Nephron (organoid): ENCODE measurements at regions not wholly inside any gene's neighbourhood (a gene's known extent, or its start where the extent isn't known, plus 50 kb on each side); places are given as distances from the start of the nearest gene placed in this dataset.

Experiments
- H3K27ac Mint-ChIP-seq, 3 experiments: 2 replicates each; pipeline ENCODE4 v1.8.0; 2020; ENCODE audit warnings: mixed read lengths in 3 of 3, mild to moderate bottlenecking in 2 of 3, moderate library complexity in 1 of 3
- H3K27me3 Mint-ChIP-seq: 2 replicates; pipeline ENCODE4 v1.8.0; 2021; ENCODE audit warnings: low read depth, mild to moderate bottlenecking, moderate library complexity, mixed read lengths
- H3K36me3 Mint-ChIP-seq: 2 replicates; pipeline ENCODE4 v1.8.0; 2020; ENCODE audit warnings: low read depth, mixed read lengths
- H3K4me1 Mint-ChIP-seq: 2 replicates; pipeline ENCODE4 v1.8.0; 2020; ENCODE audit warnings: mixed read lengths
- H3K4me3 Mint-ChIP-seq, 3 experiments: 2 replicates each; pipeline ENCODE4 v1.8.0; 2020; ENCODE audit warnings: mild to moderate bottlenecking in 3 of 3, mixed read lengths in 3 of 3, moderate library complexity in 2 of 3
- H3K9me3 Mint-ChIP-seq: 2 replicates; pipeline ENCODE4 v1.8.0; 2020; ENCODE audit warnings: mixed read lengths
- TF ChIP-seq, protein P1 (sequence below), 3 experiments: fragments of 200-600 bp; sonication (generic); IDR thresholded peaks; one replicate each; pipeline ENCODE4 v1.5.0; 2021; ENCODE audit warnings: antibody characterized with exemption in 3 of 3; ENCODE audit not compliant: unreplicated experiment in 3 of 3

DNA sequence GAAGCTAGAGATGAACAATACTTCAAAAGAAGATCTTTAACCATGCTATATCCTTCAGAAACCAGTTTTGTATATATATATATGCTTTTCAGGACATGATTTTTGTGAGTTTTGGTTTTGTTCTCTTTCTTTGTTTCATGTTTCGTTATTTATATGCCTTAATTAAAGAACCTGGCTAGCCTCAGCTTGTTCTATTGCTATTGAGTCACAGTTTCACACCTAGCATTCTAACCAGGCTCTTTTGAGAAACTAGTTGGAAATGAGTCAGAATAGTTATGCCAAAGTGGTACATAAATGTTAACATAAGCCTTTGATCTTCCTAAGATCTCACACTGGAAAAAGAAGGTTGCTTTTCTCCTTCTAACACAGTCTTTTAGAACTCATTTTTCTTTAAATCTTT, 1925.2 kb downstream of the OLFM4 start:
- no peaks in the 10 kb centered on the region for H3K27me3 Mint-ChIP-seq
- H3K4me3 Mint-ChIP-seq, result no peak overlapping the region
- H3K9me3 Mint-ChIP-seq, result no peaks in the 10 kb centered on the region
- H3K27ac Mint-ChIP-seq, result no peak overlapping the region
- TF ChIP-seq, protein P1, sequence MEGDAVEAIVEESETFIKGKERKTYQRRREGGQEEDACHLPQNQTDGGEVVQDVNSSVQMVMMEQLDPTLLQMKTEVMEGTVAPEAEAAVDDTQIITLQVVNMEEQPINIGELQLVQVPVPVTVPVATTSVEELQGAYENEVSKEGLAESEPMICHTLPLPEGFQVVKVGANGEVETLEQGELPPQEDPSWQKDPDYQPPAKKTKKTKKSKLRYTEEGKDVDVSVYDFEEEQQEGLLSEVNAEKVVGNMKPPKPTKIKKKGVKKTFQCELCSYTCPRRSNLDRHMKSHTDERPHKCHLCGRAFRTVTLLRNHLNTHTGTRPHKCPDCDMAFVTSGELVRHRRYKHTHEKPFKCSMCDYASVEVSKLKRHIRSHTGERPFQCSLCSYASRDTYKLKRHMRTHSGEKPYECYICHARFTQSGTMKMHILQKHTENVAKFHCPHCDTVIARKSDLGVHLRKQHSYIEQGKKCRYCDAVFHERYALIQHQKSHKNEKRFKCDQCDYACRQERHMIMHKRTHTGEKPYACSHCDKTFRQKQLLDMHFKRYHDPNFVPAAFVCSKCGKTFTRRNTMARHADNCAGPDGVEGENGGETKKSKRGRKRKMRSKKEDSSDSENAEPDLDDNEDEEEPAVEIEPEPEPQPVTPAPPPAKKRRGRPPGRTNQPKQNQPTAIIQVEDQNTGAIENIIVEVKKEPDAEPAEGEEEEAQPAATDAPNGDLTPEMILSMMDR (IDR thresholded peaks at IDR 0.05; ENCODE audit: unreplicated experiment in 3 of 3), result no peak
- no peaks in the 10 kb centered on the region for H3K4me1 Mint-ChIP-seq
- no peaks in the 10 kb centered on the region for H3K36me3 Mint-ChIP-seq

DNA sequence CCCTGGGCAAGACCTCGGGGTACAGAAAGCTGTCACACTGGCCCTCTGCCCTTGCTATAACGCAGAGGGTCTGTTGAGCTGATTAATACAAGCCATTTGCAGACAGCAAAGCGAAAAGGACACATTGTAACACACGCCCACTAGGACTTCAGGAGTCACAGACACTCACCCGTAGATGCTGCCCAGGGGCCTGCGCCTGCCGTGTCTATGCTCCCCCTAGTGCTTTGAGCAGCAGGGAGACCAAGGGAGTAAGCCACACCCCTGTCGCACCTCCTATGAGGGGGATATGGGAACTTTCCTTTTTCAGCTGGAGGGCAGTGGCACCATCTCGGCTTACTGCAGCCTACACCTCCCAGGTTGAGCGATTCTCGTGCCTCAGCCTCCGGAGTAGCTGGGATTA, 1930.2 kb downstream of the OLFM4 start:
- Mint-ChIP-seq H3K4me3 (no peak overlapping the region), H3K9me3 (peaks cover 15% of the 10 kb centered on the region), H3K27ac (no peak overlapping the region), H3K36me3 (no peaks in the 10 kb centered on the region), H3K27me3 (peaks cover 3% of the 10 kb centered on the region), H3K4me1 (no peaks in the 10 kb centered on the region)
- TF ChIP-seq, protein P1 (IDR thresholded peaks at IDR 0.05; ENCODE audit: unreplicated experiment in 3 of 3), result no peak

DNA sequence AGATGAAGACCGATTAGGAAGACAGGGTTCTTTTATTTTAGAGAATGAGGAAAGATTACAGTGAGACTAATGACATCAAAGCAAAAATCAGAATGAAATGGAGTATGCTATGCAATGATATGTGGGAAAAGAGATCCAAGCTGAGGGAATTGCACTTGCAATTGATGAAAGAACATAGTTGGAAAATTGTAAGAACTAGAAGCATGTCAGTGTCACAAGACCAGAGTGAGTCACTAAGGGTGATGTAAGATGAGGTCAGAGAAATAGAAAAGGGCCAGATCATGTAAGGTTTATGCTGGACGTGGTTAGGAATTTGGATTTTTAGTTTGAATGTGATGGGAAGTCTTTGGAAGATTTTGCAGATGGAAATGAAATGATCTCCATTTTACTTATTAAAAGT, 1937.3 kb downstream of the OLFM4 start:
- Mint-ChIP-seq H3K36me3 (no peaks in the 10 kb centered on the region), H3K27me3 (peaks cover under 1% of the 10 kb centered on the region), H3K9me3 (peaks cover 6% of the 10 kb centered on the region), H3K27ac (no peak overlapping the region), H3K4me3 (no peak overlapping the region), H3K4me1 (no peaks in the 10 kb centered on the region)
- TF ChIP-seq, protein P1 (IDR thresholded peaks at IDR 0.05; ENCODE audit: unreplicated experiment in 3 of 3), result no peak

DNA sequence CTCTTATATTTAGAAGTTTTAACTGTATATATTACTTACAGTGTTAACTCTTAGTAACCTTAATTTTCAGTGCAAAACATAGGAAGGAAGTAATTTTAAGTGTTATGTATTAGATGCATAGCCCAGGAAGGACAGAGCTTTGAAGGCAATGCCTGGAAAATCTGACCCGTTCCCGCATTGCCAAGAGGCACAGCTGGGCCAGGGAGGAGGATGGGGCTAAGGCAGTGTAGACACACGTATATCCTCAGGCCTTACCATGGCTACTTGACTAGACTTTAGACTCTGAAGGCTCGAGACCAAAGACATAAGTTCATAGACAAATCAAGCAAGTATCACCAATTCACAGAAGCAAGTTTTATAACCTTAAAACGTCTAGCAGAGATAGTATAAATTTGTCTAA, 1944.2 kb downstream of the OLFM4 start:
- Mint-ChIP-seq H3K9me3 (no peaks in the 10 kb centered on the region), H3K4me1 (no peaks in the 10 kb centered on the region), H3K4me3 (no peak overlapping the region), H3K36me3 (no peaks in the 10 kb centered on the region), H3K27me3 (no peaks in the 10 kb centered on the region), H3K27ac (no peak overlapping the region)
- TF ChIP-seq, protein P1 (IDR thresholded peaks at IDR 0.05; ENCODE audit: unreplicated experiment in 3 of 3), result no peak

DNA sequence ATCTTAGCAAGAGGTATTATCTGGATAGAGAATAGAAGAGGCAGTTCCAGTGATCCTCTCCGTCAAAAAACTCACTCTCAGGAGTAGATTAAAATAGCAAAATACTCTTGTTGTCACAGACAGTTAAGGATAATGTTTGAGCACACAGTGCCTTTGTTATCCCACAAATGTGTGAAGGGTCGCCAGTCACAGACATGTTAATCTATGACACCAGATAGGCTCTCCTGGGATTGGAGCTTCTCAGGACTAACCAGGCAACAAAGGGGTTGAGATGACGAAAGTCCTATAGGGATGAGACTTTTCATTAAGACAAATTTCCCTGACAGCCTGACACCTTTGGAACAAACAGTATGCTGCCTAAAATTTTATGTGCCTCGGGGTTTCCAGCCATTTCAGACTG, 1947.1 kb downstream of the OLFM4 start:
- H3K9me3 Mint-ChIP-seq, result no peaks in the 10 kb centered on the region
- TF ChIP-seq, protein P1 (IDR thresholded peaks at IDR 0.05; ENCODE audit: unreplicated experiment in 3 of 3), result no peak
- H3K27me3 Mint-ChIP-seq, result no peaks in the 10 kb centered on the region
- no peaks in the 10 kb centered on the region for H3K36me3 Mint-ChIP-seq
- no peaks in the 10 kb centered on the region for H3K4me1 Mint-ChIP-seq
- H3K4me3 Mint-ChIP-seq, result no peak overlapping the region
- H3K27ac Mint-ChIP-seq, result no peak overlapping the region

DNA sequence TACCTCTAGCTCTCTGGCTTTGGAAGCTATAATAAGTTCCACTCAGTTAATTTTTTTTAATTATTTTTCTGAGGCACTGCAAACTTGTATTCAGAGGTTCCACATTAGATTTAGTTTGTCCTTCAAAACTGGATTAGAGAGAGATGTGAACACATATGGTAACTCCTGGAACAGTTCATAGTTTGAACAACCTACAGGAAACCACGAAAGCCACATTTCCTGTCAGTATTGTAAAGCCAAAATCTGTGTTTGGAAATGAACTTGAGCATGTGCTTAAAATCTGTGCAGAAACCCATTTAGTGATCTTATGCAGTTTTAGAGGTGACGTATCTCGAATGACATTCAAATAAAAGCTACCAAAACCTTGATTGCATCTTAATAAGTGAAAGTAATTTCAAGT, 1952.0 kb downstream of the OLFM4 start:
- Mint-ChIP-seq H3K36me3 (no peaks in the 10 kb centered on the region), H3K9me3 (no peaks in the 10 kb centered on the region), H3K27ac (no peak overlapping the region), H3K27me3 (no peaks in the 10 kb centered on the region), H3K4me1 (no peaks in the 10 kb centered on the region), H3K4me3 (no peak overlapping the region)
- TF ChIP-seq, protein P1 (IDR thresholded peaks at IDR 0.05; ENCODE audit: unreplicated experiment in 3 of 3), result no peak
